A673 (cell line): ENCODE measurements at regions not wholly inside any gene's neighbourhood (a gene's known extent, or its start where the extent isn't known, plus 50 kb on each side); places are given as distances from the start of the nearest gene placed in this dataset.

Experiments
- BruUV-seq: library from RNA; stranded (reverse); fragments of 400-500 nt; replicated peaks from 2 replicates; lab custom pipeline; 2021; lab: Mats Ljungman, UMichigan
- CTCF ChIA-PET: fragments of 300-600 bp; sonication (Branson Sonifier 250); formaldehyde crosslinking; loops from one replicate; lab custom pipeline; 2022; ENCODE audit warnings: antibody characterized with exemption; lab: Charles Lee
- POLR2A ChIA-PET: fragments of 300-600 bp; sonication (Branson Sonifier 250); formaldehyde crosslinking; loops from one replicate; lab custom pipeline; 2022; ENCODE audit warnings: antibody characterized with exemption; ENCODE audit not compliant: low non-redundant PET; lab: Charles Lee
- DNase-seq: peaks from one replicate; pipeline ENCODE4 v3.0.0-alpha.2; 2015; ENCODE audit warnings: low spot score
- H3K27ac ChIP-seq: fragments of 200-600 bp; sonication (generic); 2 replicates; pipeline ENCODE4 v1.5.1; 2016; ENCODE audit warnings: mixed run types, low read depth, mild to moderate bottlenecking, mixed read lengths, antibody characterized with exemption, low read length; ENCODE audit not compliant: poor library complexity, severe bottlenecking
- H3K27me3 ChIP-seq: fragments of 200-600 bp; sonication (generic); replicated peaks from 2 replicates; pipeline ENCODE4 v1.6.1; 2017; ENCODE audit warnings: mixed run types, low read depth, mild to moderate bottlenecking, mixed read lengths, antibody characterized with exemption, low read length; ENCODE audit not compliant: insufficient read depth, poor library complexity
- H3K36me3 ChIP-seq: fragments of 200-600 bp; sonication (generic); 2 replicates; pipeline ENCODE4 v1.6.1; 2016; ENCODE audit warnings: mixed run types, mild to moderate bottlenecking, mixed read lengths, antibody characterized with exemption, low read length; ENCODE audit not compliant: insufficient read depth, poor library complexity, severe bottlenecking
- H3K4me1 ChIP-seq: fragments of 200-600 bp; sonication (generic); 2 replicates; pipeline ENCODE4 v1.6.1; 2017; ENCODE audit warnings: mixed run types, mild to moderate bottlenecking, mixed read lengths, antibody characterized with exemption, low read length; ENCODE audit not compliant: insufficient read depth, poor library complexity, severe bottlenecking
- H3K4me3 ChIP-seq: fragments of 200-600 bp; sonication (generic); 2 replicates; pipeline ENCODE4 v1.5.1; 2016; ENCODE audit warnings: low read depth, mixed run types, mild to moderate bottlenecking, mixed read lengths, low read length; ENCODE audit not compliant: poor library complexity, severe bottlenecking
- H3K9me3 ChIP-seq: fragments of 200-600 bp; sonication (generic); 2 replicates; pipeline ENCODE4 v1.6.1; 2016; ENCODE audit warnings: mixed run types, low read depth, mild to moderate bottlenecking, mixed read lengths, antibody characterized with exemption, low read length; ENCODE audit not compliant: poor library complexity, severe bottlenecking
- CTCF ChIP-seq: fragments of 300-800, 200-600 bp; sonication (generic); conservative IDR thresholded peaks from 2 replicates; pipeline ENCODE4 v1.5.1; 2017; ENCODE audit warnings: low read depth, mild to moderate bottlenecking, antibody characterized with exemption, low read length, moderate library complexity, mixed read lengths
- EZH2 ChIP-seq: fragments of 200-600 bp; sonication (generic); IDR thresholded peaks from 2 replicates; pipeline ENCODE4 v1.6.1; 2017; ENCODE audit warnings: borderline replicate concordance, low read depth, mild to moderate bottlenecking, mixed read lengths, antibody characterized with exemption, low read length; ENCODE audit not compliant: poor library complexity, severe bottlenecking
- intact Hi-C: fragments of 100-400 bp; cut with micrococcal nuclease; formaldehyde crosslinking; loops from one replicate; pipeline ENCODE4 v1.10.0; 2022; ENCODE audit not compliant: unreplicated experiment

- H3K36me3 ChIP-seq, result no peaks in the 10 kb centered on the region
- BruUV-seq, result no TSS peak
- intact Hi-C loops, result no loop called here
- POLR2A ChIA-PET, result interaction anchor here (1.0 kb wide), 1 partner anchor 191 kb away, joined by 5 read pairs; no protein-coding TSS in a partner anchor
- H3K27me3 ChIP-seq, result no peaks in the 10 kb centered on the region
- CTCF ChIA-PET, result no interaction called here
- H3K4me3 ChIP-seq, result no peak overlapping the region
- H3K4me1 ChIP-seq, result no peaks in the 10 kb centered on the region
- H3K9me3 ChIP-seq, result no peaks in the 10 kb centered on the region
- TF ChIP-seq CTCF, result no peak
- no peak overlapping the region for H3K27ac ChIP-seq
- DNase-seq, result no peak
These were observed 184.4 kb upstream of the GALNT2 start for GRCh38 chr1:229882621-229883020.

- Histone ChIP-seq H3K27ac (no peak overlapping the region), H3K27me3 (no peaks in the 10 kb centered on the region), H3K4me1 (no peaks in the 10 kb centered on the region), H3K4me3 (no peak overlapping the region), H3K9me3 (no peaks in the 10 kb centered on the region), H3K36me3 (no peaks in the 10 kb centered on the region)
- POLR2A ChIA-PET, result no interaction called here
- TF ChIP-seq CTCF (no peak), EZH2 (no peak)
- no TSS peak for BruUV-seq
- no peak for DNase-seq
- intact Hi-C loops, result no loop called here
- CTCF ChIA-PET, result interaction anchor here (0.5 kb wide), 1 partner anchor 42 kb away, joined by 9 read pairs; no protein-coding TSS in a partner anchor
These were observed 183.4 kb upstream of the GALNT2 start for GRCh38 chr1:229883504-229884200.

GRCh38 chr1:229884765-229885164 lies 182.3 kb upstream of the GALNT2 start:
- intact Hi-C loops, result no loop called here
- ChIA-PET CTCF (no interaction called here), POLR2A (no interaction called here)
- DNase-seq, result no peak
- no peak overlapping the region for H3K27ac ChIP-seq
- no peaks in the 10 kb centered on the region for H3K27me3 ChIP-seq
- no peaks in the 10 kb centered on the region for H3K36me3 ChIP-seq
- no peaks in the 10 kb centered on the region for H3K4me1 ChIP-seq
- no peak overlapping the region for H3K4me3 ChIP-seq
- no peak for TF ChIP-seq EZH2
- TF ChIP-seq CTCF, result peak; percentile 25; the same call in 1 of the 2 replicates
- BruUV-seq, result no TSS peak
- no peaks in the 10 kb centered on the region for H3K9me3 ChIP-seq
